GM12891 (cell line): ENCODE measurements at regions not wholly inside any gene's neighbourhood (a gene's known extent, or its start where the extent isn't known, plus 50 kb on each side); places are given as distances from the start of the nearest gene placed in this dataset.

Experiments used
- DNase-seq: peaks from one replicate; pipeline ENCODE4 v3.0.0; 2011; ENCODE audit warnings: low spot score; ENCODE audit not compliant: insufficient read length
- FAIRE-seq: peaks from 2 replicates; lab custom pipeline; 2011; peaks lifted over from hg19 to GRCh38; lab: Jason Lieb, UNC
- PAX5 ChIP-seq: IDR thresholded peaks from 2 replicates; pipeline ENCODE4 v1.6.1; 2011; ENCODE audit warnings: low read length, moderate library complexity, mild to moderate bottlenecking; ENCODE audit not compliant: insufficient read depth, severe bottlenecking
- POLR2A ChIP-seq: IDR thresholded peaks from 2 replicates; pipeline ENCODE4 v1.6.1; 2011; ENCODE audit warnings: low read depth, low read length, control low read depth
- POLR2AphosphoS5 ChIP-seq: IDR thresholded peaks from 2 replicates; pipeline ENCODE4 v1.6.1; 2011; ENCODE audit warnings: low read depth, low read length, control low read depth
- POU2F2 ChIP-seq: IDR thresholded peaks from 2 replicates; pipeline ENCODE4 v1.6.1; 2011; ENCODE audit warnings: low read depth, mild to moderate bottlenecking, control low read depth, low read length, moderate library complexity
- SPI1 ChIP-seq: IDR thresholded peaks from 2 replicates; pipeline ENCODE4 v1.6.1; 2011; ENCODE audit warnings: low read depth, low read length, control low read depth
- TAF1 ChIP-seq: IDR thresholded peaks from 2 replicates; pipeline ENCODE4 v1.6.1; 2011; ENCODE audit warnings: low read depth, low read length, control low read depth

- FAIRE-seq: no peak
- DNase-seq: no peak
- no peak for TF ChIP-seq POU2F2
Observed at GRCh38 chr13:30816736-30817135, 81.4 kb downstream of the ALOX5AP start.

DNA sequence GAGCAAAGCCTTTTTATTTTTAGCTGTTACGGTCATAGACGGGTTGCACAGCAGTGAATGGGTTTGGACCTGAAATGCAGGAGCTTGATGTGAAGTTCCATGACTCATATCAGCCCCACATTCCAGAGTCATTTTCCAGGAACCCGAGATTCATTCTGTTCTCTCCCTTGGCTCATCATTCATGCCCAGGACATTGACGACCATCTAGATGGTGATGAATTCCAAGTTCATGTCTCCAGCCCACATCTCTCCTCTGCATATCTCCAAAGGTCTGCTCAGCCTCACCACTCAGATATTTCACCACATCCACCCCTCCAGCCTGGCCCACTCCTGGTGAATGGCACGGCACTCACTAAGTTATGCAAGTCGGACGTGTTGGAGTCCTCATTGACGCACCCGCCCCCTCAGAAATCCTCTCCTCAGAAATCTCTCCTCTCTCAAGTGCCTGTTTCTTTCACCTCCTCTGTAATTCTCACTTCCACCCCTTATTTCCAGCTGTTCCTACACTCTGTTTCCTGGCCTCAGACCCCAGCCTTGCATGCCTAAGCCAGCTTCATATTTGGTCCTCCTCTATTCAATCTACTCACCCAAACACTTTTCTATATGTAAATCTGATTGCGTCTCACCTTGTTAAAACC, 83.1 kb downstream of the ALOX5AP start:
- FAIRE-seq (no peak), DNase-seq (no peak)
- TF ChIP-seq PAX5: no peak
- no peak for TF ChIP-seq POU2F2
- no peak for TF ChIP-seq POLR2AphosphoS5
- TF ChIP-seq SPI1: no peak
- TF ChIP-seq POLR2A: no peak
- no peak for TF ChIP-seq TAF1

GRCh38 chr13:30819136-30819888, 84.0 kb downstream of the ALOX5AP start:
- DNase-seq: no peak
- TF ChIP-seq PAX5 (no peak), SPI1 (no peak), POLR2A (no peak), POU2F2 (no peak), POLR2AphosphoS5 (no peak), TAF1 (no peak)
- no peak for FAIRE-seq

- TF ChIP-seq PAX5: no peak
- TF ChIP-seq POLR2A: no peak
- TF ChIP-seq TAF1: no peak
- TF ChIP-seq POU2F2: no peak
- no peak for TF ChIP-seq SPI1
- no peak for TF ChIP-seq POLR2AphosphoS5
- DNase-seq: no peak
- no peak for FAIRE-seq
Observed at GRCh38 chr13:30821421-30821820, 84.7 kb upstream of the MEDAG start.

DNA sequence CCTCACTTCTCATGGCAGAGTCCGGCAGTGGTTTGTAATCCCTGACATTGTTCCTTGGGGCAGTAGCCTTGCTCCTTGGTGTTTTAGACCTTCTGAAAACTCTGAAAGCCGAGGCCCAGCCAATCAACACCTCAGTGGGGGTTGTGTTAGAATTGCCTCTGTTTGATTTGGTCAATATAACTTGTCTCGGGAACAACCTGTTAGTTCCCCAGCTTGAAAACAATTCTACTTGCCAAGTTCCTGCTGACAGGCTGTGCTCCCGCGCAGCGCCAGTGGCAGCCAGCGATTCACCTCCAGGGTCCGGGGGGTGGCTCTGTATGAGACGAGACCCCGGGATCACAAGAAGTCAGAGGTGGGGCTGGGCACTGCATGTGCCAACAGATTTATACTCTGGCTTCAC, 81.4 kb upstream of the MEDAG start:
- no peak for FAIRE-seq

DNA sequence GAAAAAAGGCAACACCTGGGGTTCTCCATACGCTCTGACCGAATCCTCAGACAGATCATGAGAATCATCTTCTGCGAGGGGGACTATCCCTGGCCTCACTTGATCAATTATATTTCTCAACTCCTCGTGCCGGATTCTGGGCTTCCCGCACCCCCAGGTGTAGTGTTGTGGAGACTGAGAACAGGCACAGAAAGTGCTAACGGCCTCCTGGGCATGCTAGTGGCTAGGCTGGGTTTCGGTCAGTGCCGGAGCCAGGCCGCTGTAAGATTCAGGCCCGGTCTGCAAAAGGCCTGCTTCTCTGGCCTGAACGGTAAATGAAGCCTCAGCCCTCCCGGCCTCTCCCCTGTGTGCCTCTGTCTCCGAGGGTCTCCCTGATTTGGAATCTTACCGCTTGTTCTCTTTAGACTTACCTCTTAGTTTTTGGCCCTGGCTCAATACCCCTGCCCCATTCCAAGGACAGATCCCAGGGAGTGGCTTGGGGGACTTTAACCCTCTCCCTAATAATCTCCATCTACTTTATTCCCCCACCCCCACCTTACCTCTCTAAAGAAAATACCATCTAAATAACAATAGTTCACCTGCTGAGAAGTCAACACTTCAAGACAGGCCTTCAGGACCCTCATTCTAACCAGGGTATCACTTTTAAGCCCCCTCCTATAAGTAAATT, 79.0 kb upstream of the MEDAG start:
- no peak for DNase-seq
- FAIRE-seq: no peak
- TF ChIP-seq POLR2A (no peak), PAX5 (no peak), SPI1 (no peak), POLR2AphosphoS5 (no peak), TAF1 (no peak), POU2F2 (no peak)

More for the DNA sequence above, 81.4 kb upstream of the MEDAG start:
- TF ChIP-seq POLR2AphosphoS5: no peak
- TF ChIP-seq POLR2A: no peak
- TF ChIP-seq SPI1: no peak
- no peak for TF ChIP-seq POU2F2
- TF ChIP-seq PAX5: no peak
- no peak for TF ChIP-seq TAF1
- DNase-seq: no peak

GRCh38 chr13:30827578-30827925, 78.5 kb upstream of the MEDAG start:
- no peak for DNase-seq
- TF ChIP-seq POLR2A (no peak), TAF1 (no peak), POU2F2 (no peak), PAX5 (no peak)
- FAIRE-seq: no peak

GRCh38 chr13:30829145-30829832, 76.8 kb upstream of the MEDAG start:
- FAIRE-seq (no peak), DNase-seq (no peak)

GRCh38 chr13:30829833-30830637, 76.0 kb upstream of the MEDAG start:
- TF ChIP-seq SPI1: no peak
- TF ChIP-seq POLR2AphosphoS5: no peak
- FAIRE-seq (no peak), DNase-seq (no peak)

More at GRCh38 chr13:30829145-30829832, 76.8 kb upstream of the MEDAG start:
- TF ChIP-seq POLR2A (no peak), TAF1 (no peak), SPI1 (no peak), PAX5 (no peak), POU2F2 (no peak), POLR2AphosphoS5 (no peak)
